Calu3 (cell line): ENCODE measurements at regions not wholly inside any gene's neighbourhood (a gene's known extent, or its start where the extent isn't known, plus 50 kb on each side); places are given as distances from the start of the nearest gene placed in this dataset.

Experiments
- BruUV-seq: library from RNA; stranded (reverse); fragments of 400-500 nt; replicated peaks from 2 replicates; lab custom pipeline; 2021; lab: Mats Ljungman, UMichigan
- CTCF ChIA-PET: fragments of 300-600 bp; sonication (Branson Sonifier 250); formaldehyde crosslinking; loops from one replicate; lab custom pipeline; 2022; ENCODE audit warnings: antibody characterized with exemption; lab: Charles Lee
- DNase-seq: peaks from one replicate; pipeline ENCODE4 v3.0.0; 2022
- H3K27ac Mint-ChIP-seq: one replicate; pipeline ENCODE4 v1.8.0; 2022; ENCODE audit warnings: mixed read lengths; ENCODE audit not compliant: unreplicated experiment
- H3K27me3 Mint-ChIP-seq: one replicate; pipeline ENCODE4 v1.8.0; 2022; ENCODE audit warnings: mixed read lengths; ENCODE audit not compliant: unreplicated experiment
- H3K36me3 Mint-ChIP-seq: one replicate; pipeline ENCODE4 v1.8.0; 2022; ENCODE audit warnings: mild to moderate bottlenecking, moderate library complexity, mixed read lengths; ENCODE audit not compliant: insufficient read depth, unreplicated experiment
- H3K4me1 Mint-ChIP-seq: one replicate; pipeline ENCODE4 v1.8.0; 2022; ENCODE audit warnings: mild to moderate bottlenecking, low read depth, mixed read lengths; ENCODE audit not compliant: unreplicated experiment
- H3K4me3 Mint-ChIP-seq: one replicate; pipeline ENCODE4 v1.8.0; 2022; ENCODE audit warnings: mild to moderate bottlenecking, low read depth, moderate library complexity, mixed read lengths; ENCODE audit not compliant: unreplicated experiment
- H3K9me3 Mint-ChIP-seq: one replicate; pipeline ENCODE4 v1.8.0; 2022; ENCODE audit warnings: low read depth, mixed read lengths; ENCODE audit not compliant: unreplicated experiment
- intact Hi-C: fragments of 100-400 bp; cut with micrococcal nuclease; formaldehyde crosslinking; loops from one replicate; pipeline ENCODE4 v1.10.0; 2022; ENCODE audit not compliant: unreplicated experiment
- TF ChIP-seq, protein P1 (sequence below): fragments of 200-600 bp; IDR thresholded peaks from one replicate; pipeline ENCODE4 v1.8.0; 2022; ENCODE audit warnings: antibody characterized with exemption; ENCODE audit not compliant: unreplicated experiment

DNA sequence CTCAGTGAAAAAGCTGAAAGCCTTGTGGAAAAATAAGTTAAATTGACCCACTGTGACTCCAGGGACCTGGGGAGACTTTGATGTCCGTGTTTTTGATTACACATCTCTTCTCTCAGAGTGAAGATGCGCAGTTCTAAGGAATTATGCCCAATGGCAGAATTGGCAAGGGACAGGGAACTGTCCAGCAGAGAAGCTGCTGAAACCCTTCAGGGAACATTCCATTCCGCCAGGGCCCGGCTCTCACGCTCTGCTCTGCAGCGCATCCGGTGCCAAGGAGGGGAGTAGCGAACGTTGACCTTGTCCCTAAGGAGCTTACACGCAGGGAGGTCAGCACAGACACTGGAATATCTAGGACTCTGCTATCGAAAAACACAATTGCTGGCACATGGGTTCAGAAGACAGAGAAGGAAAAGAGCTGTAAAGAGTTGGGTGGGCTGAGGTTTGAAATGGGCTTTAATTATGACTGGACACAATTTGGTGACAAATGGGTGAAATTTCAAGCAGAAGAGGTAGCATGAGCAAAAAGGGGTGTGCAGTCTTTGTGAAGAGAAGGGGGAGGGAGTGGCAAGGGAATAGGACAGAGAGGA lies 64.5 kb upstream of the B3GAT1 start:
- intact Hi-C loops = no loop called here
- TF ChIP-seq, protein P1, sequence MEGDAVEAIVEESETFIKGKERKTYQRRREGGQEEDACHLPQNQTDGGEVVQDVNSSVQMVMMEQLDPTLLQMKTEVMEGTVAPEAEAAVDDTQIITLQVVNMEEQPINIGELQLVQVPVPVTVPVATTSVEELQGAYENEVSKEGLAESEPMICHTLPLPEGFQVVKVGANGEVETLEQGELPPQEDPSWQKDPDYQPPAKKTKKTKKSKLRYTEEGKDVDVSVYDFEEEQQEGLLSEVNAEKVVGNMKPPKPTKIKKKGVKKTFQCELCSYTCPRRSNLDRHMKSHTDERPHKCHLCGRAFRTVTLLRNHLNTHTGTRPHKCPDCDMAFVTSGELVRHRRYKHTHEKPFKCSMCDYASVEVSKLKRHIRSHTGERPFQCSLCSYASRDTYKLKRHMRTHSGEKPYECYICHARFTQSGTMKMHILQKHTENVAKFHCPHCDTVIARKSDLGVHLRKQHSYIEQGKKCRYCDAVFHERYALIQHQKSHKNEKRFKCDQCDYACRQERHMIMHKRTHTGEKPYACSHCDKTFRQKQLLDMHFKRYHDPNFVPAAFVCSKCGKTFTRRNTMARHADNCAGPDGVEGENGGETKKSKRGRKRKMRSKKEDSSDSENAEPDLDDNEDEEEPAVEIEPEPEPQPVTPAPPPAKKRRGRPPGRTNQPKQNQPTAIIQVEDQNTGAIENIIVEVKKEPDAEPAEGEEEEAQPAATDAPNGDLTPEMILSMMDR = no peak
- H3K27me3 Mint-ChIP-seq = peaks cover 80% of the 10 kb centered on the region
- H3K4me1 Mint-ChIP-seq = no peaks in the 10 kb centered on the region
- H3K9me3 Mint-ChIP-seq = peaks cover 3% of the 10 kb centered on the region
- CTCF ChIA-PET = no interaction called here
- H3K4me3 Mint-ChIP-seq = no peak overlapping the region
- H3K27ac Mint-ChIP-seq = no peak overlapping the region
- no TSS peak for BruUV-seq
- H3K36me3 Mint-ChIP-seq = no peaks in the 10 kb centered on the region
- DNase-seq = no peak

DNA sequence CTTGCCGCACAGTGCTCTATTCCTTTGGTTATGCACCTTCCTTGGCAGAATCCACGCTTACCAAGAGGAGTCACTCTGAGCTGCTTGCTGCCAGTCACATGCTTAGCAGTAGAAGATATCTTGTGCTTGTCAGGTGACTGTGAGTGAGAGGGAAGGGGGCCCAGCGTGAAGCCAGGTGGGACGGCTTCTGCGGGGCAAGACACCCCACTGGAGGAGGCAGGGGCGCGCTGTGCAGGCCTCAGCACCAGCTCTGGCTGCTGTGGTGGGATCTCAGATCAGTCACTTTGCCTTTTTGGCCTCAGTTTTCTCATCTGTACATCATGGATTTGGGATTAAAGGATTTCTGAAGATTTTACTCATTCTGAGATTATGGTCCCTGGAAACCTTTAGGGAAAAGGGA lies 63.9 kb upstream of the B3GAT1 start:
- TF ChIP-seq, protein P1 = no peak
- no TSS peak for BruUV-seq
- no peak overlapping the region for H3K27ac Mint-ChIP-seq
- CTCF ChIA-PET = no interaction called here
- H3K9me3 Mint-ChIP-seq = peaks cover 3% of the 10 kb centered on the region
- no peak for DNase-seq
- no peaks in the 10 kb centered on the region for H3K36me3 Mint-ChIP-seq
- peaks cover 80% of the 10 kb centered on the region for H3K27me3 Mint-ChIP-seq
- intact Hi-C loops = no loop called here
- no peak overlapping the region for H3K4me3 Mint-ChIP-seq
- no peaks in the 10 kb centered on the region for H3K4me1 Mint-ChIP-seq

DNA sequence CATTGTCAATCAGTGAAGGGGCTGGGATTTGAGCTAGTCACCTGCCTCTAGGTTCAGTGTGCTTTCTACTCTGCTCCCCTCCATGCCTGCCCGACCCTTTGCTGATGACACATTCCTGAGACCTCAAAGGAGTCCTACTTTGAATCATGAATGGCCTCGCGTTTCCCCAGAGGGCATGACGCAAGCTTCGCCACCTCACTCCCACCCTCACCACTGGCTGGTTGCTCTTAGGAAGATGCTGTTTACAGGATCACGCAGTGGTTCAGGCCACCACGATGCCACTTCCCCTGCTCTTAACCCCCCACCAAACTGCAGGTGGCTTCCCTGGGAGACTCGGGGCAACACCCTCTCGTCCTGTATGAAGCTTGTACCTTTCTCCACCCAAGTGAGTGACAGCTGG lies 62.9 kb upstream of the B3GAT1 start:
- no TSS peak for BruUV-seq

DNA sequence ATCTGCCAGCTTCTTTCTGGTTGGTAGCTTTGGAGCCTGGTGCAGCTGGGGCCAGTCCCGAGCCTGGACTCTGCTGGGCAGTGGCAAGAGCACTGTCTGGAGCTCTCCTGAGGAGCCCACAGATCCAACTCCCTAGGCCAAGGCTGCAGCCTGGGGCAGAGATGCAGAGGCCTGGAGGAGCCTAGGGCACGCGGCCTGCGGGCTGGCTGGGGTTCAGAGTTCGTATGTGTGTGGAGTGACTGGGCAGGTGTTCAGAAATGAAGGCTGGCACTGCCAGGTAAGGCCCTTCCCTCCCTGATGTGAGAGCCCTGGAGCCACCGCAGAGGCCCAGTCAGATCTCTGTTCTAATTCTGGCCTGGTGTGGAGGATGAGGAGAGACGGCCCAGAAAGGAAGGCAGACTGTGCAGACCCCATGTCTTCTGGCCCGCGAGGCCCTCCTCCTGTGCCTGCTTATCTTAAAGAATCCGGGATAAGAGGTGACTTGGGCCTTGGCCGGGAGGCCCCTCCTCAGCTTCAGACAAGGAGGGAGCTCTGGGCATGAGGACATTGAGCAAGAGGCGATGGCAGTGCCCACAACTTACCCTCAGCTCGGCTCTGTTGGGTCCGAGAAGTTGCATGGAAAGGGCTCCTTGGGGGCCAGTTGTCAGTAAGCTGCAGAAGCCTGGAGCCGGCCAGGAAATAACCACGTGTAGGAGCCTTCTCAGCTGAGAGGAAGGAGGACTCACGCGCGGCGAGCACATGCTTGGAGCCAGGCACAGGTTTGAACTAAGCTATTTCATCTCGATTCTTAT lies 62.2 kb upstream of the B3GAT1 start:
- TF ChIP-seq, protein P1 = no peak

More for the DNA sequence above, 62.9 kb upstream of the B3GAT1 start:
- no peaks in the 10 kb centered on the region for H3K4me1 Mint-ChIP-seq
- DNase-seq = no peak
- H3K36me3 Mint-ChIP-seq = no peaks in the 10 kb centered on the region
- H3K27me3 Mint-ChIP-seq = peaks cover 77% of the 10 kb centered on the region
- CTCF ChIA-PET = no interaction called here
- no peak overlapping the region for H3K4me3 Mint-ChIP-seq
- TF ChIP-seq, protein P1 = no peak
- peaks cover 3% of the 10 kb centered on the region for H3K9me3 Mint-ChIP-seq
- intact Hi-C loops = no loop called here
- H3K27ac Mint-ChIP-seq = no peak overlapping the region

More for the DNA sequence above, 62.2 kb upstream of the B3GAT1 start:
- Mint-ChIP-seq H3K4me3 (no peak overlapping the region), H3K27ac (no peak overlapping the region), H3K27me3 (peaks cover 70% of the 10 kb centered on the region), H3K9me3 (peaks cover 3% of the 10 kb centered on the region), H3K4me1 (no peaks in the 10 kb centered on the region), H3K36me3 (no peaks in the 10 kb centered on the region)
- no TSS peak for BruUV-seq
- CTCF ChIA-PET = no interaction called here
- no peak for DNase-seq
- intact Hi-C loops = no loop called here
